ENCODE measurements at regions not wholly inside any gene's neighbourhood (a gene's known extent, or its start where the extent isn't known, plus 50 kb on each side); places are given as distances from the start of the nearest gene placed in this dataset.
A peak's percentile ranks its signal among the peaks of the same experiment; 100 is the strongest.

- TF ChIP-seq CTCF (IDR thresholded peaks at IDR 0.05) (0 out of 2 replicates have a peak, but pooled peaks have one; percentile 15), ATF2 (CRISPR knock-in tag; IDR thresholded peaks at IDR 0.05; ENCODE audit: borderline replicate concordance, low read depth) (no peak), FOXP1 (CRISPR knock-in tag; IDR thresholded peaks at IDR 0.05; ENCODE audit: borderline replicate concordance) (no peak), ELF4 (CRISPR knock-in tag; IDR thresholded peaks at IDR 0.05; ENCODE audit: low read depth) (no peak), MYBL2 (CRISPR knock-in tag; IDR thresholded peaks at IDR 0.05) (no peak), CBFB (CRISPR knock-in tag; IDR thresholded peaks at IDR 0.05; ENCODE audit: low read depth) (no peak), USF2 (CRISPR knock-in tag; IDR thresholded peaks at IDR 0.05) (no peak)
Observed at GRCh38 chr6:168201383-168201782, 118.2 kb downstream of the DACT2 start.
